HK-2 (cell line): ENCODE measurements at regions not wholly inside any gene's neighbourhood (a gene's known extent, or its start where the extent isn't known, plus 50 kb on each side); places are given as distances from the start of the nearest gene placed in this dataset.
"Not testable (repeated sequence)": the region's sequence is repeated elsewhere in the genome, so short reads cannot be mapped to it uniquely, and the experiment has no call there.

ENCODE experiments used
- DNase-seq: peaks from one replicate; pipeline ENCODE4 v3.0.0-alpha.2; 2018; ENCODE audit not compliant: unreplicated experiment

- DNase-seq, result no peak
These were observed 145.0 kb upstream of the PKP2 start for GRCh38 chr12:33041562-33041961.

- DNase-seq, result not testable (repeated sequence)
These were observed 137.4 kb upstream of the PKP2 start for GRCh38 chr12:33033999-33034398.

GRCh38 chr12:33026791-33027190, 130.2 kb upstream of the PKP2 start:
- DNase-seq, result no peak

GRCh38 chr12:33022724-33023123, 126.1 kb upstream of the PKP2 start:
- not testable (repeated sequence) for DNase-seq

GRCh38 chr12:33017029-33017428, 120.5 kb upstream of the PKP2 start:
- DNase-seq, result not testable (repeated sequence)

- DNase-seq, result no peak
These were observed 115.6 kb upstream of the PKP2 start for GRCh38 chr12:33012226-33012625.

GRCh38 chr12:33006106-33006505, 109.5 kb upstream of the PKP2 start:
- no peak for DNase-seq

- DNase-seq, result no peak
These were observed 103.4 kb upstream of the PKP2 start for GRCh38 chr12:33000016-33000415.

- no peak for DNase-seq
These were observed 100.9 kb upstream of the PKP2 start for GRCh38 chr12:32997471-32997870.

- DNase-seq, result no peak
These were observed 99.0 kb upstream of the PKP2 start for GRCh38 chr12:32995623-32996022.

- no peak for DNase-seq
These were observed 96.8 kb upstream of the PKP2 start for GRCh38 chr12:32993404-32993803.

GRCh38 chr12:32989705-32990104, 93.1 kb upstream of the PKP2 start:
- DNase-seq, result no peak

- DNase-seq, result no peak
These were observed 92.4 kb upstream of the PKP2 start for GRCh38 chr12:32988982-32989381.

- DNase-seq, result no peak
These were observed 90.9 kb upstream of the PKP2 start for GRCh38 chr12:32987512-32987911.

- no peak for DNase-seq
These were observed 87.4 kb upstream of the PKP2 start for GRCh38 chr12:32983968-32984367.

- DNase-seq, result no peak
These were observed 86.8 kb upstream of the PKP2 start for GRCh38 chr12:32983332-32983731.

- DNase-seq, result no peak
These were observed 84.6 kb upstream of the PKP2 start for GRCh38 chr12:32981139-32981538.

GRCh38 chr12:32975122-32975521, 78.5 kb upstream of the PKP2 start:
- DNase-seq, result no peak

GRCh38 chr12:32970465-32971110, 74.0 kb upstream of the PKP2 start:
- no peak for DNase-seq

GRCh38 chr12:32964981-32965585, 68.5 kb upstream of the PKP2 start:
- no peak for DNase-seq

- not testable (repeated sequence) for DNase-seq
These were observed 59.8 kb upstream of the PKP2 start for GRCh38 chr12:32956418-32956817.

GRCh38 chr12:32952681-32953080, 56.1 kb upstream of the PKP2 start:
- no peak for DNase-seq

GRCh38 chr12:32949815-32950214, 53.2 kb upstream of the PKP2 start:
- DNase-seq, result no peak
